ENCODE measurements at regions not wholly inside any gene's neighbourhood (a gene's known extent, or its start where the extent isn't known, plus 50 kb on each side); places are given as distances from the start of the nearest gene placed in this dataset.

DNA sequence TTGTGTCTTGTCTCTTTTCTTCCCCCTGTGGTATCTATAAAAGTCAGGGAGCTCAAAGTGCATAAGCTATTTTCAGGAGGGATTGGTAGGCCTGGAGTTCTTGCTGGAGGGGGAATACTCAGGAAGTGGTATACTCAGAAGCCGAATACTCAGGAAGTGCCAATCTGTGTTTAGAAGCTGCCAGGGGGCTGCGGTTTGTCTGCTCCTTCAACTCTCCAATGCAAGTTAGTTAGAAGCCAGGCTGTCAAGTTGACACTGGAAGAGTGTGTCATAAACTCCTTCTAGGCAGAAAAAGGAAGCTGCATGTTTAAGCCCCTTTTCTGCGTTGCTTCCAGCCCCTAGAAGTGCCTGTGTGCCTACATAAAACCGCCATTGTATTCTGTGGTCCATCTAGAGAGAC, 366.5 kb downstream of the TAF11L14 start:
- TF ChIP-seq POLR2AphosphoS5 (IDR thresholded peaks at IDR 0.05; ENCODE audit: low read depth, low read length): no peak
- TF ChIP-seq POLR2A (IDR thresholded peaks at IDR 0.05; ENCODE audit: low read depth, low read length): no peak
- no peak for TF ChIP-seq TAF1 (IDR thresholded peaks at IDR 0.05; ENCODE audit: borderline replicate concordance, low read depth, low read length)

Measured in GM12892 (cell line).